Parathyroid adenoma (tissue), 2 donors: ENCODE measurements at regions not wholly inside any gene's neighbourhood (a gene's known extent, or its start where the extent isn't known, plus 50 kb on each side); places are given as distances from the start of the nearest gene placed in this dataset.

ENCODE experiments used
- H2AFZ ChIP-seq: fragments of 300-600 bp; sonication (generic); one replicate; pipeline ENCODE4 v1.7.0; 2017; ENCODE audit warnings: antibody characterized with exemption, mild to moderate bottlenecking
- H3K27ac ChIP-seq: fragments of 300-600 bp; sonication (generic); one replicate; pipeline ENCODE4 v1.7.0; 2017
- H3K27me3 ChIP-seq: fragments of 300-600 bp; sonication (generic); one replicate; pipeline ENCODE4 v1.7.0; 2017; ENCODE audit warnings: low read length; ENCODE audit not compliant: control insufficient read depth, insufficient read depth
- H3K36me3 ChIP-seq: fragments of 300-600 bp; sonication (generic); one replicate; pipeline ENCODE4 v1.7.0; 2017; ENCODE audit warnings: low read length; ENCODE audit not compliant: control insufficient read depth, insufficient read depth
- H3K4me1 ChIP-seq: fragments of 300-600 bp; sonication (generic); one replicate; pipeline ENCODE4 v1.7.0; 2017; ENCODE audit warnings: control low read depth
- H3K4me2 ChIP-seq: fragments of 300-600 bp; sonication (generic); one replicate; pipeline ENCODE4 v1.7.0; 2017; ENCODE audit warnings: low read length
- H3K4me3 ChIP-seq: fragments of 300-600 bp; sonication (generic); one replicate; pipeline ENCODE4 v1.7.0; 2017; ENCODE audit warnings: low read depth, low read length
- H3K79me2 ChIP-seq: fragments of 300-600 bp; sonication (generic); one replicate; pipeline ENCODE4 v1.7.0; 2017; ENCODE audit warnings: control low read depth
- H3K9ac ChIP-seq: fragments of 300-600 bp; sonication (generic); one replicate; pipeline ENCODE4 v1.7.0; 2017; ENCODE audit warnings: mild to moderate bottlenecking
- H3K9me3 ChIP-seq: fragments of 300-600 bp; sonication (generic); one replicate; pipeline ENCODE4 v1.7.0; 2017; ENCODE audit warnings: low read length; ENCODE audit not compliant: control insufficient read depth
- CTCF ChIP-seq: fragments of 300-600 bp; sonication (generic); IDR thresholded peaks from one replicate; pipeline ENCODE4 v1.7.0; 2017; ENCODE audit warnings: antibody characterized with exemption, mild to moderate bottlenecking
- donor health status: primary hyperparathyroidism.

GRCh38 chr21:27060190-27060589, 93.3 kb upstream of the ADAMTS5 start:
- Histone ChIP-seq H3K9me3 (no peaks in the 10 kb centered on the region), H3K4me2 (no peak overlapping the region), H3K79me2 (no peaks in the 10 kb centered on the region), H3K4me1 (no peaks in the 10 kb centered on the region), H3K36me3 (no peaks in the 10 kb centered on the region), H3K9ac (no peak overlapping the region), H3K27me3 (no peaks in the 10 kb centered on the region), H3K27ac (no peak overlapping the region), H2AFZ (no peak overlapping the region), H3K4me3 (no peak overlapping the region)
- TF ChIP-seq CTCF, result no peak

- TF ChIP-seq CTCF, result no peak
- H3K9me3 ChIP-seq, result no peaks in the 10 kb centered on the region
- no peak overlapping the region for H3K9ac ChIP-seq
- H3K4me1 ChIP-seq, result no peaks in the 10 kb centered on the region
- H3K27ac ChIP-seq, result no peak overlapping the region
- H3K79me2 ChIP-seq, result no peaks in the 10 kb centered on the region
- no peak overlapping the region for H3K4me2 ChIP-seq
- no peak overlapping the region for H3K4me3 ChIP-seq
- no peak overlapping the region for H2AFZ ChIP-seq
- H3K36me3 ChIP-seq, result no peaks in the 10 kb centered on the region
- no peaks in the 10 kb centered on the region for H3K27me3 ChIP-seq
Observed at GRCh38 chr21:27058673-27059605, 92.1 kb upstream of the ADAMTS5 start.

- H3K4me3 ChIP-seq, result no peak overlapping the region
- no peak overlapping the region for H2AFZ ChIP-seq
- no peaks in the 10 kb centered on the region for H3K27me3 ChIP-seq
- H3K9me3 ChIP-seq, result no peaks in the 10 kb centered on the region
- no peak overlapping the region for H3K27ac ChIP-seq
- no peak overlapping the region for H3K4me2 ChIP-seq
- H3K4me1 ChIP-seq, result no peaks in the 10 kb centered on the region
- no peaks in the 10 kb centered on the region for H3K79me2 ChIP-seq
- H3K36me3 ChIP-seq, result no peaks in the 10 kb centered on the region
- no peak for TF ChIP-seq CTCF
- no peak overlapping the region for H3K9ac ChIP-seq
Observed at GRCh38 chr21:27057997-27058396, 91.1 kb upstream of the ADAMTS5 start.

GRCh38 chr21:27047658-27048314, 80.9 kb upstream of the ADAMTS5 start:
- Histone ChIP-seq H3K4me3 (no peak overlapping the region), H3K79me2 (no peaks in the 10 kb centered on the region), H3K4me2 (no peak overlapping the region), H3K36me3 (no peaks in the 10 kb centered on the region), H3K27me3 (no peaks in the 10 kb centered on the region), H3K27ac (no peak overlapping the region), H3K9ac (no peak overlapping the region), H3K4me1 (no peaks in the 10 kb centered on the region), H3K9me3 (no peaks in the 10 kb centered on the region), H2AFZ (no peak overlapping the region)
- TF ChIP-seq CTCF, result no peak
